ENCODE measurements at regions not wholly inside any gene's neighbourhood (a gene's known extent, or its start where the extent isn't known, plus 50 kb on each side); places are given as distances from the start of the nearest gene placed in this dataset.
A peak's percentile ranks its signal among the peaks of the same experiment; 100 is the strongest.
"Not testable (repeated sequence)": the region's sequence is repeated elsewhere in the genome, so short reads cannot be mapped to it uniquely, and the experiment has no call there.

- not testable (repeated sequence) for ATAC-seq
Measured at GRCh38 chr12:97988588-97988987, 526.0 kb downstream of the RMST start.

DNA sequence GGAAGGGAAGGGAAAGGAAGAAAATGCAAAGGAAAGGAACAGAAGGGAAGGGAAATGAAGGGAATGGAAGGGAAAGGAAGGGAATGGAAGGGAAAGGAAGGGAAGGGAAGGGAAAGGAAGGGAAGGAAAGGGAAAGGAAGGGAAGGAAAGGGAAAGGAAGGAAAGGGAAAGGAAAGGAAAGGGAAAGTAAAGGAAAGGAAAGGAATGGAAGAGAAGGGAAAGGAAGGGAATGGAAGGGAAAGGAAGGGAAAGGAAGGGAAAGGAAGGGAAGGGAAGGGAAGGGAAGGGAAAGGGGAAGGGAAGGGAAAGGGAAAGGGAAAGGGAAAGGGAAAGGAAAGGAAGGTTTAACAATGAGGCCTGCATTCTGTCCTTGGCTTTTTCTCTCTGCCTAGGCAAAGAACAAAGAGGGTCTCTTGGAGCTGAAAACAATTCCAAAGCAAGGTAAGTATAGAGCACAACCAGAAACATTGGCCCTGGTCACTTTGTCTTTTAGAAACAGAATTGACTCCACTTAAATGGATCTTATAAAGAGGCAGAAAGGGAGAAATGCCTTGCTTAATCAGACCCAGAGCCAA is 525.9 kb upstream of the TMPO start:
- ATAC-seq, result no peak

- ATAC-seq, result no peak
Measured at GRCh38 chr12:97994746-97995484, 520.5 kb upstream of the TMPO start.

DNA sequence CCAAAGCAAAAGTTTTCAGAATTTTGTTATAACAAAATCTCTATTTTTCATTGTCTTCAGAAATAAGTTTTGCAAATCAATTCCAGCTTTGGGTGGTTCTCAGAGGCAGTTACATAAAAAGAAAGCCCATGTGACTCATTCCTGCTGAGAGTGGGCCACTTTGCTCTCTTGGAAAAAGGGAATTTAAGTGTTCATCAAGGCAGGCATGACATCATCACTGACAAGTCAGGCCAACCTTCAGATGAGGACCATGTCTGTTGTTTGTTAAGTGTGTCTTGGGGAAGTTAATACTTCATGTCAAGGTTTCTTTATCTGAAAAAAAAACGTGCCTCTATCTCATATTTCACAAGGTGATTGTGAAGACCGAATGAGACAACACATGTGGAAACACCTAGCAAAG is 519.8 kb upstream of the TMPO start:
- ATAC-seq, result no peak

GRCh38 chr12:98001430-98001829 is 514.0 kb upstream of the TMPO start:
- no peak for ATAC-seq

GRCh38 chr12:98002887-98003493 is 512.4 kb upstream of the TMPO start:
- no peak for ATAC-seq

DNA sequence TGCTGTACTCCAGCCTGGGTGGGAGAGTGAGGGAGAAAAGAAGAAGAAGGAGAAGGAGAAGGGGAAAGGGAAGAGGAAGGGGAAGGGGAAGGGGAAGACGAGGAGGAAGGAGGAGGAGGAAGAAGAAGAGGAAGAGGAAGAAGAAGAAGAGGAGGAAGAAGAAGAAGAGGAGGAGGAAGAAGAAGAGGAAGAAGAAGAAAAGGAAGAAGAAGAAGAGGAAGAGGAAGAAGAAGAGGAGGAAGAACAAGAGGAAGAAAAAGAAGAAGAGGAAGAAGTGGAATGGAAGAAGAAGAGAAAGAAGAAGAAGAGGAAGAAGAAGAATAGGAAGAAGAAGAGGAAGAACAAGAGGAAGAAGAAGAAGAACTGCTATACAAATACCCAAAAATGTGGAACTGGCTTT is 507.4 kb upstream of the TMPO start:
- ATAC-seq, result no peak

DNA sequence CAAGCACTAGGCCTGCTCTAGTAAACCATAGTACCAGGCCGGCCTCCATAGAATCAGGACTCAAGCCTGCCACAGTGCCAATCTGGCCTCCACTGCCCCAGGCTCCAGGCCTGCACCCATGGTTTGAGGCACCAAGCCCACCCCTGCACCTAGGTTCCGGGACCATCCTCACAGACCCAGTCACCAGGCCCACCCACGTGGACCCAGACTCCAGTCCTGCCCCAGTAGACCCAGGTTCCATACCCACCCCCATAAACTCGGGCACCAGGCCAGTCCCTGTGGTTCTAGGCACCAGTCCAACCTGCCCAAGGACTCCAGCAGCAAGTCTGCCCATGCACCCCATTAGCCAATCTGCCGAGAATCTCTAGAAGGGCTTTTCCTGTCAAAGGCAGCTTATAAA is 501.8 kb upstream of the TMPO start:
- no peak for ATAC-seq

GRCh38 chr12:98018836-98019235 is 496.6 kb upstream of the TMPO start:
- ATAC-seq, result no peak

DNA sequence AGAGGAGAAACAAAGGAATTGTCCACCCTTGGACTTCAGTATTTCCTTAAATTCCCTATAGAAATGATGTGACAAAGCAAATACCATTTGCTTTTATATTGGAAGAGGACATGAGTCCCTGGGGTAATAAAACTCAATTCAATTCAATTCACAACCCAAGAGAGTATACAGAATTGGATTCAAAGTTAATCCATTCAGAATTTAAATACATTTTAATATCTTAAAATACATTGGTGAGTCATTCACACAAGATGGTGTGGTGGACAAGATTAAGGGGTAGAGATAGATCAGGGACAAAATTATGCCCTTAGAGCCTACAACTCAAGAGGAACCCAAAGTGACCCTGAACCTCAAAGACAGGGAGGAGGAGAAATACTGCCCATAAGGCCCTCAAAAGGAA is 495.0 kb upstream of the TMPO start:
- no peak for ATAC-seq

DNA sequence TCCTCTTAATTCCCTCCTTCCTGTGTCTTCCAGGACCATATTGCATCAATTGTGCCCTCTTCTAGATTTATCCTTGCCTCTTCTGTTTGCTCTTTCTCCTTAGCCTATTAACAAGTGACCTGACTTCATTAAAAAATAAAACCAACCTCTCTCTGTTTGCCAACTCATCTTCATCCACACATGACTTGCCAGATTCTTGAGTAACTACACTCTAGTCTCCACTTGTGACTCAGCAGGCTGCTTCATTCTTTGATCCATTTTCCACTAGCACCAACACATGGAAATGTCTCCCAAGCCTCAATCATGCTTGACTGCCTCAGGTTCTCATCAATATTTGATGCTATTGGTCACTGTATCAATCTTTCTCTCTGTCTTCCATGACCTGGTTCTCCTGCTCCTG is 492.4 kb upstream of the TMPO start:
- ATAC-seq, result peak; percentile 32

DNA sequence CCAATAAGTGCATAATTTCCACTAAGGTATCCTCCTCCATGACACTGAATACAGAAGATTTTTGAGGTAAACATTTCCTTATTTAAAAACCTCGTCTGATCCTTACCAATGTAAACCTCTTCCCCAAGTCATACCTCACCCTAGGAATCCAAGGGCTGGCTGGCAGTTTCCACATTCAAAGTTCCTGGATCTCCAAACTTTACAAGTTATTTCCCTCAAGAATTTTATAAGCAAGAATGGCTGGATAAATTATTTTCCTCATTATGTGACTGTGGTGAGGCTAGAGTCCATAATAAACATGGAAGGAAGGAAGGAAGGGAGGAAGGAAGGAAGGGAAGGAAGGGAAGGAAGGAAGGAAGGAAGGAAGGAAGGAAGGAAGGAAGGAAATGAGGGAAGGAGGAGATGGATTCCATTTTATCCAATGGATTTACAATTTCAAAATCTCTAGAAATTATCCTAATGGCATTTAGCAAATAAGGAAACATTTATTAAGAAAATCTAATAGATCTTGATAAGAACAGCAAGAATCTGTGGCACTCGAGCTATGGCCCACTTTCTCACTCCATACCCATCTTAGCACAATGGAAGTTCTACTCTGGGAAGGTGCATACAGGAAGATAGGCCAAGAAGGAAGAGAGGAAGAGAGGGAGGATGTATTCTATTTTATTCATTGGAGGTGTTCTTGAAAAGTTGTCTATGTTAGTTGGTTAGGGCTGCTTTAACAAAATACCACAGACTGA is 477.8 kb upstream of the TMPO start:
- no peak for ATAC-seq

DNA sequence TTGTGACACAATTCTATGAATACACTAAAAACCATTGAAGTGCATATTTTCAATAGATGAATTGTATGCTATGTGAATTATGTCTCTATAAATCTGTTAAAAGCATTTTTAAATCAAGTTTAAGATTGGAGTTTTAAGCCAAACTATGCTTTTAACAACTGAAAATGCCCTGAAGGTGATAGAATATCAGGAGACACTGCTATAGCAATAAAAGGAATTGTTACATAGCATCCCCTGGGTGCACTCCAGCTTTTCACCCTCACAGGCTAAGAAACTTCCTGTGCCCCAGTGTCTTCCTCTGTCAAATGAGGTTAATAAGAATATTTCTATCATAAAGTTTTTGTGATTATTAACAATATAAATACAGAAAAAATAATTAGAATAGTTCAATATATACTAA is 472.7 kb upstream of the TMPO start:
- ATAC-seq, result no peak

DNA sequence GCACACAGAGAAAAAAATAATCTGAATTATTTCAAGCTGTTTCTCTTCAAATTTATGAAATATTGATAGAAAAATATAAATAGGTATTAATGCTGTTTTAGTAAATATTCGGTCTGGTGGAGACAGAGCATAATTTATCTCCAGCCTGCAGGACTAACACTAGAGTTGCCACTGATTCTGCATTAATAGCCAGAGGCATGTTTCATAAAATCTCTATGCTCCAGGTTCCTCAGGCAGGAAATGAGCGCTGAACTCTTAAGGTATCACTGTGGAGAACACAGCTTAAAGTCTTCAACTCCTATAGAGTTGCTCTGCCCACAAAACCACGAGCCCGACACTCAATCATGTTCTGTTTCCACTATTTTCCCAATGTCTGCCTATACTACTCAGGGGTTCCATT is 470.0 kb upstream of the TMPO start:
- ATAC-seq, result no peak

- ATAC-seq, result no peak
Measured at GRCh38 chr12:98048326-98048725, 467.1 kb upstream of the TMPO start.

- ATAC-seq, result no peak
Measured at GRCh38 chr12:98053202-98053601, 462.2 kb upstream of the TMPO start.

DNA sequence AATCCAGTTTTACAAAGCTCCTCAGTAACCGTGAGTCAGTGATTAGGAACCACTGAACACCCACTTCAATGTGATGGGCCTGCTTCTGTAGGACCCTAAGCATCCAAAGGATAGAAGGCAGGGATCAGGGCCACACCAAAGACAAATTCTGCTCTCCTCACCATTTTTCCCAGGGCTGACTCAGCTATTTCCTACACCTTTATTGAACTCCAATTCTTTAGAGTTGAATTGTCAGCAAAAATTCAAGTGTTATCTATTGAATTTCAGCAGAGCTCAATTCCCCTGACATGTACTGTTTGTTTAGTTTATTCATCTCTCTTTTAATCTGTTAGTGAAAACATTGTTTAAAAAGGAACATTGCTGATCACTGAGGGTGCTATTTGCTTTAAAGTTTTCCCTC is 457.7 kb upstream of the TMPO start:
- no peak for ATAC-seq

GRCh38 chr12:98058213-98058612 is 457.2 kb upstream of the TMPO start:
- ATAC-seq, result no peak

GRCh38 chr12:98058838-98059237 is 456.6 kb upstream of the TMPO start:
- no peak for ATAC-seq

DNA sequence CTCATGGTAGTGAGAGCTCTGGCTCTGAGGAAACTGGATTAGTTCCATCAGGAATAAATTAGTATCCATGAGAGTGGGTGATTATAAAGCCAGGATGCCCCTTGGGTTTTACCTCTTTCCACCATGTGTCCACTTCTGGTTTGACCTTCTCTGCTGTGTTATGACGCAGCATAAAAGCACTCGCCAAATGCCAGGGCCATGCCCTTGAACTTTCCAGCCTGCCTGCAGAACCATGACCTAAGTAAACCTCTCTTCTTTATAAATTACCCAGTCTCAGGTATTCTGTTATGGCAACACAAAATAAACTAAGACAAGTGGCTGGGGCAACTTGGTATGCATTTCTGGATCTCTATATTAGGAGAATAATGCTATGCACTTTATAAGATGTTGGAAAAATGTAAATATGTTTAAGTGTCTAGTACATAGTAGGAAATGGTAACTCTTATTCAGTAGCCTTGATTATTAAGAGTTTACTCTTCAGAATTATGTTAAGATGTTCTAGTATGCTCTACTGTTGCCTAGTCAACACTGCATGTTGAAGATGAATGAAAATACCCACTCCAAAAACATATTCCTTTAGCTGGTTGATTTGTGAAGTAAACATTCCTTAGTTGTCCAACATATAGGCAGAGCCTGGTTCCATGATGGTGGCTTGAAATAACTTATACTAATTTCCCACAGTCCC is 455.6 kb upstream of the TMPO start:
- ATAC-seq, result no peak

DNA sequence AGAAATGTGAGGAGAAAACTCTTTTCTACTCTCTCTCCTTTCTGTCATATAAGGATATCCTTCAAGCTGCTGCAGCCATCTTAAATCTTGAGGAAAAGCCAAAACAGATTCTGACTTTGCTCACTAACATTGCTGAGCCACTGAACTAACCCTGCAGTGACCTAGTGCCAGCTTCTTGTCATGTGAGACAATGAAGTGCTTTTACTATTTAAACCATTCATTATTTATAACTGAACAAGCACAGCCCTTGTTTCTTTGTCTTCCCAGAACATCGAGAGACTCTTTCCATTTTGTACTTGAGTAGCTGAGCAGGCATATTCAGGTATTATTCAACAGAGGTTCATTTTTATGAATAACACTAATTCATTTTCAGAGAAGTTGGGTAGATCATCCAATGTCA is 455.0 kb upstream of the TMPO start:
- no peak for ATAC-seq

DNA sequence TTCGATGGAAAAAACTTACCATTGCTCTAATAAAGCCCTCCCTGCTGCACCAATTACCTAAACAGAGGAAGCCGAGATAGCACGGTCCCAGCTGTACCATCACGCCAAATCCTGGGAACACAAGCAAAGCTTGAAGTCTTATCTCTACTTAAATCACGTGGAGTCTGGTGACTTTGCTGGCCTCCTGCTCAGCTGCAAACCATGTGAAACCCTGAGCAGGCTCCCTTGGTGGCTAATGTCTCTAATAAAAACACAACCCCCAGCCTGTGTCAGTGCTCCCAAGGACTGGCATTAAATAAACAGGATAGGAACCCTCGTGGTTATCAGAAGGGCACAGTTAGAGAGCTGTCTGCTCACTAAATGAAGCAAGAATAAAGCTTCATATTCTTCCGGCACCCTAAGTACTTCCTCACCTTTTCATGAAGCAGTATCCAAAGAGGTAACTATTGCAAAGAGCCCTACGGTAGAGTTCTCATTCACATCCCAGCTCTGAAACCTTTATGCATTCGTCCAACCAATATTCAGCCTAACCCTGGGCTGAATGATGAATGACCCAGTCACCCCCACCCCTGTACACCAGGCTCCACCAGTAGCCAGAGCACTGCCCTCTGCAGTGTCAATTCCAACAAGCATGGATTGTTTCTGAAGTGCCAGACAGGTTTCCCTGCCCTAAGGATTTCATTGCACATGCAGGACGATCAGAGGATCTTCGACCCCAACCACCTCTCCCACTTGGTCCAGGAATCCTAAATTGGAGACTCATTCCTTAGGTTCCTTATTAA is 452.7 kb upstream of the TMPO start:
- no peak for ATAC-seq
